ENCODE measurements at regions not wholly inside any gene's neighbourhood (a gene's known extent, or its start where the extent isn't known, plus 50 kb on each side); places are given as distances from the start of the nearest gene placed in this dataset.

DNA sequence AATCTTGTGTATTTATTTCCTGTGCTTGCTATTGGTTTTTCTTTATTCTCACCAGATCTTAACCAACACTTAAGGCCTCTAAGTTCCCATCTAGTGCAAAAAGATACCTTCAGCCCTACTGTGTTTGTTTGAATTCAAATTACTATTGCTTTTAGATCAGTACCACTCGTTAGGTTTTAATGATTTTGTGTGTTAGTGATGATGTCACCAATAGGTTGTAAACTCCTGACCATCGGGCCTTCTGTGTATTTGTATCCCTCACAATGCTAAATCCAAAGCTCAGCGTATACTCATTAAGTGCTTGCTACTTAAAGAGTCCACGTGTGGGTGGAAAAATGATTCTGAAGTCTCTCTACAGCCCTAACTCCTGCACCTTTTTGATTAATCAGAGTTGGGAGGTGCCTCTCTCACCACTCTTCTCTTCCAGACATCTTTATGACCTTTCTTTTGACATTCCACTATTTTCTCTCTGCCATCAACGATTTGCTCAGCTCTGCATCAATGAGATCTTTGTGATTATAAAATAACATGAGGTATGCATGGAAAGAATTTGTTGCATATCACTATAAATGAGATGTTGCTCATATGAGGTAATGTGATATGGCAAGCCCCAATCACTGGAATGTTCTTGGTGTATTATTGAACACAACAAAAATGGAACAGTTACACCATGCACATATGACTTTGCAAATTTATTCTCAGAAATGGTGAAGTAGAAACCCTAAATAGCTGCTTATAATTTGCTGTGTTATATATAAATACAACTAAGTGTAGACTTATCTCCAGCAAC lies 55.1 kb upstream of the LAMA2 start:
- Histone ChIP-seq H3K4me3 (no peak overlapping the region), H3K4me2 (no peak overlapping the region), H3K36me3 (no peaks in the 10 kb centered on the region), H3K9ac (no peak overlapping the region), H3K4me1 (no peaks in the 10 kb centered on the region), H3K27me3 (no peaks in the 10 kb centered on the region), H3K9me3 (no peaks in the 10 kb centered on the region), H3K27ac (no peak overlapping the region), H4K20me1 (no peaks in the 10 kb centered on the region)
- no peak for TF ChIP-seq Cebpa-rat (IDR thresholded peaks at IDR 0.05)

DNA sequence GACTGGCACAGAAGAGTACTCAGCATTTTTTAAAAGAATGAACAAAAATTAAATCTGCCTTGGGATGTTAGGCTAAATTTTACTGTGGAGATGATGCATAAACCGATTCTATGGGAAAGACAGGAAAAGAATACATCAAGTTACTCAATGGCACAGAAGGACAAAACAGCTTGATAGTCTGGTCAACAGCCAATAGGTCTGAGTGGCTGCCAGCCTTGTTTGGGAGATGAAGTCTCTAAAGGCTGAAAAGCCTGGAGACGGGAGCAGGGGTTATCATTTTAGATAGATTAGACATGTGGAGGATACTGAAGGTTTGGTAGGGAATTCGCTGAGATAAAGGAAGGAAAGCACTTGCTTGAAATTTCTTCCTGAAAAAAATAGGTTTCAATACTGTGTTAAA lies 56.3 kb upstream of the LAMA2 start:
- no peak for TF ChIP-seq Cebpa-rat (IDR thresholded peaks at IDR 0.05)
- H3K36me3 ChIP-seq = no peaks in the 10 kb centered on the region
- H3K4me1 ChIP-seq = no peaks in the 10 kb centered on the region
- H3K4me2 ChIP-seq = no peak overlapping the region
- no peaks in the 10 kb centered on the region for H3K9me3 ChIP-seq
- no peaks in the 10 kb centered on the region for H3K27me3 ChIP-seq
- H4K20me1 ChIP-seq = no peaks in the 10 kb centered on the region
- no peak overlapping the region for H3K4me3 ChIP-seq
- no peak overlapping the region for H3K9ac ChIP-seq
- H3K27ac ChIP-seq = no peak overlapping the region

DNA sequence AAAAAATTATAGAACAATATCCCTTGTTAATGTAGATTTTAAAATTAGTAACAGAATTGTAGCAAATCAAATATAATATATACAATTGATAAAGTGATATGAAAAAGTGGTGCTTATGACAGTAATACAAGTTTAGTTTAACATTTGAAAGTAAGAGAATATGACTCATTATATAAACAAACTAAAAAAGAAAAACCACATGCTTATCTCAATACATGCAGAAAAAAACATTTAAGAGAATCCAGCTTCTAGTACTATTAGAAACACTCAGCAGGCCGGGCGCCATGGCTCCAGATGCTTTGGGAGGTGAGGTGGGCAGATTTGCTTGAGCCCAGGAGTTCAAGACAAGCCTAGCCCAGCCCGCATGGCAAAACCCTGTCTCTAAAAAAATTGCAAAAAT lies 60.7 kb upstream of the LAMA2 start:
- no peaks in the 10 kb centered on the region for H3K27me3 ChIP-seq
- no peak overlapping the region for H3K27ac ChIP-seq
- no peak for TF ChIP-seq Cebpa-rat (IDR thresholded peaks at IDR 0.05)
- no peak overlapping the region for H3K4me3 ChIP-seq
- no peaks in the 10 kb centered on the region for H3K4me1 ChIP-seq
- no peaks in the 10 kb centered on the region for H3K9me3 ChIP-seq
- H3K9ac ChIP-seq = no peak overlapping the region
- H3K4me2 ChIP-seq = no peak overlapping the region
- H4K20me1 ChIP-seq = no peaks in the 10 kb centered on the region
- H3K36me3 ChIP-seq = no peaks in the 10 kb centered on the region

DNA sequence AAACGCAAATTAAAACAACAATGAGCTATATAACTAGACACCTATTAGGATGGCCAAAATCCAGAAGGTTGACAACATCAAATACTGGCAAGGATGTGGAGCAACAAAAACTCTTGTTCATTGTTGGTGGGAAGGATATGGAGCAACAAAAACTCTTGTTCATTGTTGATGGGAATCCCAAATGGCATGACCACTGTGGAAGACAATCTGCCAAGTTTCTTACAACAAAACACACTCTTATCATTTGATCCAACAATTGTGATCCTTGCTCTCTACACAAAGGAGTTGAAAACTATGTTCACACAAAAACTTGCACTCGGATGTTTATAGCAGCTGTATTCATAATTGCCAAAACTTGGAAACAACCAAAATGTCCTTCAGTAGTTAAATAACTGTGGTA lies 61.8 kb upstream of the LAMA2 start:
- H3K36me3 ChIP-seq = no peaks in the 10 kb centered on the region
- H4K20me1 ChIP-seq = no peaks in the 10 kb centered on the region
- H3K27ac ChIP-seq = no peak overlapping the region
- no peaks in the 10 kb centered on the region for H3K4me1 ChIP-seq
- H3K4me3 ChIP-seq = no peak overlapping the region
- H3K27me3 ChIP-seq = no peaks in the 10 kb centered on the region
- no peaks in the 10 kb centered on the region for H3K9me3 ChIP-seq
- TF ChIP-seq Cebpa-rat (IDR thresholded peaks at IDR 0.05) = no peak
- H3K4me2 ChIP-seq = no peak overlapping the region
- H3K9ac ChIP-seq = no peak overlapping the region

DNA sequence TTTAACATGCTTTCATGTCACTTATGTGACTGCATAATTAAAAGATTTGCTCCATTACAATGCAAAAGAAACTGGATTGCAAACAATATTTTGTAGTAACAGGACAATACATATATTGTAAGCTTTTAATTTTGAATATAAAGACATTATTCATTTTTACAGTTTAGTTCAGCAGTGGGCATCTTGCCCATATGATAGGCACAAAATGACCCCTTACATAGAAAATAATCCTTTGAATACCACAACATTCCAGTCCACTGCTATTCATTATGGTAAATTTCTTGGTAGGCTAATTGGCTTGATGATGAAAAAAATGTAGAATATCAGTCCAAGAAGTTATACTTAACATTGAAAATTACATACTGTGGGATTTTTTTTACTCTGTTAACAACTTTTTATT lies 74.1 kb upstream of the LAMA2 start:
- no peak overlapping the region for H3K27ac ChIP-seq
- H4K20me1 ChIP-seq = no peaks in the 10 kb centered on the region
- TF ChIP-seq Cebpa-rat (IDR thresholded peaks at IDR 0.05) = no peak
- H3K4me2 ChIP-seq = no peak overlapping the region
- H3K4me3 ChIP-seq = no peak overlapping the region
- no peaks in the 10 kb centered on the region for H3K4me1 ChIP-seq
- H3K9ac ChIP-seq = no peak overlapping the region
- H3K9me3 ChIP-seq = no peaks in the 10 kb centered on the region
- no peaks in the 10 kb centered on the region for H3K27me3 ChIP-seq
- H3K36me3 ChIP-seq = no peaks in the 10 kb centered on the region

DNA sequence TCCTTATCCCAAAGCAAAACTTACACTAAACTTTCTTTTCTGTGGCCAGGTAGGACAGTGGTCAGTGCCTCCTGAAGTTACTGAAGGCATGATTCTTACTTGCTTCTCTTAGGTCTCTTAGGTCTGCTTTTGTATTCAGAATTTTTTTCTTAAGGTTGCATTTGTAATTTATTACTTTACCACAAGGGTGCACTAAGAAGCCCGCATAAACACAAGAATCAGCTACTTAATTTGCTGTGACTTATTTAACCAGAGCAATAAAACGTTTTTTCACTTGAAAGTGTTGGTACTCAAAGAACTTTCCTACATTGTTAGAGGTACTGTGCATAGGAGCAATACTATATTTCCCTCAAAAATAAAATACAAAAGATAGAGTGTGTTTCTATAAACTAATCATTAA lies 75.4 kb upstream of the LAMA2 start:
- Histone ChIP-seq H3K27me3 (no peaks in the 10 kb centered on the region), H3K36me3 (no peaks in the 10 kb centered on the region), H3K27ac (no peak overlapping the region), H4K20me1 (no peaks in the 10 kb centered on the region), H3K9ac (no peak overlapping the region), H3K9me3 (no peaks in the 10 kb centered on the region), H3K4me3 (no peak overlapping the region), H3K4me1 (no peaks in the 10 kb centered on the region), H3K4me2 (no peak overlapping the region)
- no peak for TF ChIP-seq Cebpa-rat (IDR thresholded peaks at IDR 0.05)

DNA sequence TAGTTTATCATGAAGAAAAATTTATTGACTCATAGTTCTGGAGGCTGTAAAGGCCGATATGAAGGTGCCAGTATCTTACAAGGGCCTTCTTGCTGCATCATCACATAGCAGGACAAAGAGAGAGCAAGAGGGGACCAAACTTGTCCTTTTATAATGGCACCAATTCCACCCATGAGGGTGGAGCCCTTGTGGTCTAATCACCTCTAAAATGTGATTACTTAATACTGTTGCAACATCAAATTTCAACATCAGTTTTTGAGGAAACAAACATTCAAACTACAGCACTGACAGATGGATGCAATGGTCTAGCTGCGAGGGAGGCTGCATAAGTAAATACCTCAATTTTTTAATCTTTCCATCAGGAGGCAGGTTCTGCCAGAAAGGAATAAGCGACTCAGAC lies 76.7 kb upstream of the LAMA2 start:
- Histone ChIP-seq H3K9ac (no peak overlapping the region), H3K27ac (no peak overlapping the region), H4K20me1 (no peaks in the 10 kb centered on the region), H3K9me3 (no peaks in the 10 kb centered on the region), H3K27me3 (no peaks in the 10 kb centered on the region), H3K36me3 (no peaks in the 10 kb centered on the region), H3K4me3 (no peak overlapping the region), H3K4me1 (no peaks in the 10 kb centered on the region), H3K4me2 (no peak overlapping the region)
- no peak for TF ChIP-seq Cebpa-rat (IDR thresholded peaks at IDR 0.05)

DNA sequence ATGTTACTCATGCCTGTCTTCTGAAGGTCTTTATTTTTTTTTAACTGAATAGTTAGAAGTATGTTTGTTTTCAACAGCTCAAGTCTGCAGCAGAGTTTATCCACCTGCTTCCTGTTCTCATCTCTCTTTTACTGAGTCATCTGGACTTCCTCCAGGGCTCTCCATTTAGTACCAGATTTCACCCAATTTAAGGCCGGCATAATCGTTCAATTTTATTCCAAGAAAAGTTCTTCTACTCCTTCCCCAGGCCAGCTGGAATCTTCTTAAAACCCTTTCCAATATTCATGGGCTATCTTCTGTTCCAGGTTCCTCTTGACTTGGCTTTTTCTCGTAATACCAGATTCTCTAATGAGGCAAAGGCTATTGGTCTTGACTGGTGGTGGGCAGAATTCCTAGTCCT lies 79.0 kb upstream of the LAMA2 start:
- no peaks in the 10 kb centered on the region for H3K27me3 ChIP-seq
- H4K20me1 ChIP-seq = no peaks in the 10 kb centered on the region
- no peak for TF ChIP-seq Cebpa-rat (IDR thresholded peaks at IDR 0.05)
- no peak overlapping the region for H3K4me2 ChIP-seq
- H3K36me3 ChIP-seq = no peaks in the 10 kb centered on the region
- no peak overlapping the region for H3K9ac ChIP-seq
- no peaks in the 10 kb centered on the region for H3K4me1 ChIP-seq
- no peak overlapping the region for H3K4me3 ChIP-seq
- no peaks in the 10 kb centered on the region for H3K9me3 ChIP-seq
- H3K27ac ChIP-seq = no peak overlapping the region

DNA sequence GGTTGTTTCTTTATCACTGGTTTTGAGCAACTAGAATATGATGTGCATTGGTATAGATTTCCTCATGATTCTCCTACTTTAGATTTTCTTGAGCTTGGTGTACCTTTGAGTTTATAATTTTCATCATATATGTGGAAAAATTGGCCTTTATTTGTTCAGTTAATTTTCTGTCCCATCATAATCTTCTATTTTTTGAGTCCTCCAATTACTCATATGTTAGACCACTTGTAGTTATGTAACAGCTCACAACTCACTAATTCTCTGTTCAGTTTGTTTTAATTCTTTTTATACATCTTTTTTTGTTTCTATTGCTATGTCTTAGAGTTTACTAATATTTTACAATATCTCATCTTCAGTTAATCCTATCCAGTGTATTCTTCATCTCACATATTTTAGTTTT lies 81.3 kb upstream of the LAMA2 start:
- H3K4me3 ChIP-seq = no peak overlapping the region
- H3K27ac ChIP-seq = no peak overlapping the region
- no peaks in the 10 kb centered on the region for H3K9me3 ChIP-seq
- TF ChIP-seq Cebpa-rat (IDR thresholded peaks at IDR 0.05) = no peak
- no peak overlapping the region for H3K9ac ChIP-seq
- H3K36me3 ChIP-seq = no peaks in the 10 kb centered on the region
- no peaks in the 10 kb centered on the region for H3K27me3 ChIP-seq
- H4K20me1 ChIP-seq = no peaks in the 10 kb centered on the region
- no peak overlapping the region for H3K4me2 ChIP-seq
- no peaks in the 10 kb centered on the region for H3K4me1 ChIP-seq

DNA sequence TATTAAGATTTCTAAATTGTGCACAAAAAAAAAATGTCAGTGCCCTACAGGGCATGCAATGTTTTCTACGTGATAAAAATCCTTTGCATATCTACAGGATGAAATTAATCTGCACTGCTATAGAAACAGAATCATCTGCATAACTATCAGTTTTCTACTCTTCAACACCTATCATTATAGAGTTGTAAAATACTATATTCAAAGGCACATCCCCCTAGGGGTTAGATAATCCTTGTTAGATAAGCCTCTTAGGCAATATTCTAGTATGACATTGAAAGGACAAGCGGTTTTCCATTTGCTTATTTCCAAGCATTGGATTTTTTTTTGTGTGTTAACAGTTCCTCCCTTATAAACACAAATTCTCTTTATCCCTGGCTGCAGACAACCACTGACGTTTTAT lies 98.7 kb upstream of the LAMA2 start:
- H4K20me1 ChIP-seq = no peaks in the 10 kb centered on the region
- no peak overlapping the region for H3K27ac ChIP-seq
- TF ChIP-seq Cebpa-rat (IDR thresholded peaks at IDR 0.05) = no peak

DNA sequence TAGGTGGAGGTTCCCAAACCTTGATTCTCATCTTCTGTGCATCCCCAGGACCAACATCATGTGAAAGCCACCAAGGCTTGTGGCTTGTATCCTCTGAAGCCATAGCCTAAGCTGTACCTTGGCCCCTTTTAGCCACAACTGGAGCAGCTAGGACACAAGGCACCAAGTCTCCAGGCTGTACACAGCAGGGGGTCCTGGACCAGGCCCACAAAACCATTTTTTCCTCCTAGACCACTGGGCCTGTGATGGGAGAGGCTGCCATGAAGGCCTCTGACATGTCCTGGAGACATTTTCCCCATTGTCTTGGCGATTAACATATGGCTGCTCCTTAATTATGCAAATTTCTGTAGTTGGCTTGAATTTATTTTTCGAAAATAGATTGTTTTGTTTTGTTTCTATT lies 114.8 kb upstream of the LAMA2 start:
- Histone ChIP-seq H3K4me2 (no peak overlapping the region), H3K36me3 (no peaks in the 10 kb centered on the region), H3K4me1 (no peaks in the 10 kb centered on the region), H3K27me3 (no peaks in the 10 kb centered on the region), H3K9ac (no peak overlapping the region), H3K9me3 (peaks cover 6% of the 10 kb centered on the region), H3K27ac (no peak overlapping the region), H4K20me1 (no peaks in the 10 kb centered on the region), H3K4me3 (no peak overlapping the region)
- TF ChIP-seq Cebpa-rat (IDR thresholded peaks at IDR 0.05) = no peak

More for the DNA sequence above, 98.7 kb upstream of the LAMA2 start:
- Histone ChIP-seq H3K4me2 (no peak overlapping the region), H3K27me3 (no peaks in the 10 kb centered on the region), H3K9ac (no peak overlapping the region), H3K9me3 (no peaks in the 10 kb centered on the region), H3K4me1 (no peaks in the 10 kb centered on the region), H3K4me3 (no peak overlapping the region), H3K36me3 (no peaks in the 10 kb centered on the region)

Measured in BLaER1 (cell line).